ENCODE measurements at regions not wholly inside any gene's neighbourhood (a gene's known extent, or its start where the extent isn't known, plus 50 kb on each side); places are given as distances from the start of the nearest gene placed in this dataset.
"Not testable (repeated sequence)": the region's sequence is repeated elsewhere in the genome, so short reads cannot be mapped to it uniquely, and the experiment has no call there.

GRCh38 chr12:9543341-9543740 is 64.4 kb downstream of the KLRB1 start:
- H3K27ac ChIP-seq (ENCODE audit: poor library complexity, severe bottlenecking); DNase-seq (ENCODE audit: low spot score); H3K9me3 ChIP-seq (ENCODE audit: severe bottlenecking); ATAC-seq (ENCODE audit: low read depth); H3K4me3 ChIP-seq (ENCODE audit: severe bottlenecking); H3K4me1 ChIP-seq (ENCODE audit: insufficient read depth, poor library complexity, severe bottlenecking); H3K27me3 ChIP-seq (ENCODE audit: insufficient read depth, poor library complexity, severe bottlenecking); H3K36me3 ChIP-seq (ENCODE audit: low read depth): not testable (repeated sequence)

DNA sequence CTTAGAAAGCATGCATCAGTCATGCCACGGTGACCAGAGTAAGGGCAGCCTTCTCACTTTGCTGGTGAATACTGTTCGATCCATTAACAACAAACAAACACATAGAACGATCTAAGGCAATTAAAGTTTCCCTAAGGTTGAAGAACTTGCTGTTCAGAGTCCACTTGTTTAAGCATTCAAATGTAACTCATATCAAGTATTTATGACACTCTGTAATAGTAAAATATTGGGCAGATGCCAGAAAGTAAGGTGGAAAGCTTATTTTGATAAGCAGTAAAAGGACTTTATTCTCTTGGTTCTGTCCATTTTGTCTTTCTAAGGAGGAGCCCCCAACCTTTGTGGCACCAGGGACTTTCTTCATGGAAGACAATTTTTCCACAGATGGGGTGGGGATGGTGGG is 64.9 kb downstream of the KLRB1 start:
- ATAC-seq (ENCODE audit: low read depth); H3K9me3 ChIP-seq (ENCODE audit: severe bottlenecking); H3K36me3 ChIP-seq (ENCODE audit: low read depth); DNase-seq (ENCODE audit: low spot score); H3K27me3 ChIP-seq (ENCODE audit: insufficient read depth, poor library complexity, severe bottlenecking); H3K4me1 ChIP-seq (ENCODE audit: insufficient read depth, poor library complexity, severe bottlenecking); H3K4me3 ChIP-seq (ENCODE audit: severe bottlenecking); H3K27ac ChIP-seq (ENCODE audit: poor library complexity, severe bottlenecking): not testable (repeated sequence)

DNA sequence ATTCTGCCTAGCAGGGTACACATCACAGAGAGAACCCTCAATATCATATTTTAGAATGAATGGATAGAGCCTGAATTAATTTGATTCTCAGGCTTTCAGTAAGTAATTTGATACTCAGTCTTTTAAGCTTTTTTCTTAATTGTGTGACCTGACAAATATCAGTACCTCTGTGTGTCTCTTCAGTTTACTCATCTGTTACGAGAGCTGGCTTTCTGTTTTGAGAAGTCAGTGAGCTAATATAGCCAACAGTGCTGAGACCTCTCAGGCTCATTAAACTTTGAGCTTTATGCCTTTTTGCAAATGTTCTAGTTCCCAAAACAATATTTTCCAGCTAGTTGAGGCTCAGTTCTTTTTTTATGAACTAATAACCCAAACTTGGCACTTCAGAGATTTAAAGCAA is 91.8 kb downstream of the KLRB1 start:
- not testable (repeated sequence) for H3K36me3 ChIP-seq (ENCODE audit: low read depth); ATAC-seq (ENCODE audit: low read depth); H3K4me1 ChIP-seq (ENCODE audit: insufficient read depth, poor library complexity, severe bottlenecking); H3K4me3 ChIP-seq (ENCODE audit: severe bottlenecking); H3K27ac ChIP-seq (ENCODE audit: poor library complexity, severe bottlenecking); DNase-seq (ENCODE audit: low spot score); H3K27me3 ChIP-seq (ENCODE audit: insufficient read depth, poor library complexity, severe bottlenecking); H3K9me3 ChIP-seq (ENCODE audit: severe bottlenecking)

GRCh38 chr12:9512695-9513094 is 95.0 kb downstream of the KLRB1 start:
- not testable (repeated sequence) for H3K27ac ChIP-seq (ENCODE audit: poor library complexity, severe bottlenecking); H3K36me3 ChIP-seq (ENCODE audit: low read depth); H3K9me3 ChIP-seq (ENCODE audit: severe bottlenecking)

GRCh38 chr12:9510392-9511011 is 97.2 kb downstream of the KLRB1 start:
- not testable (repeated sequence) for H3K4me3 ChIP-seq (ENCODE audit: severe bottlenecking); H3K4me1 ChIP-seq (ENCODE audit: insufficient read depth, poor library complexity, severe bottlenecking); ATAC-seq (ENCODE audit: low read depth); H3K27ac ChIP-seq (ENCODE audit: poor library complexity, severe bottlenecking); H3K9me3 ChIP-seq (ENCODE audit: severe bottlenecking); H3K27me3 ChIP-seq (ENCODE audit: insufficient read depth, poor library complexity, severe bottlenecking); DNase-seq (ENCODE audit: low spot score); H3K36me3 ChIP-seq (ENCODE audit: low read depth)

More at GRCh38 chr12:9512695-9513094, 95.0 kb downstream of the KLRB1 start:
- not testable (repeated sequence) for ATAC-seq (ENCODE audit: low read depth); H3K4me3 ChIP-seq (ENCODE audit: severe bottlenecking); H3K4me1 ChIP-seq (ENCODE audit: insufficient read depth, poor library complexity, severe bottlenecking); DNase-seq (ENCODE audit: low spot score); H3K27me3 ChIP-seq (ENCODE audit: insufficient read depth, poor library complexity, severe bottlenecking)

GRCh38 chr12:9509464-9510161 is 98.1 kb downstream of the KLRB1 start:
- no peaks in the 10 kb centered on the region for H3K36me3 ChIP-seq (ENCODE audit: low read depth)
- no peak overlapping the region for H3K4me3 ChIP-seq (ENCODE audit: severe bottlenecking)
- no peaks in the 10 kb centered on the region for H3K9me3 ChIP-seq (ENCODE audit: severe bottlenecking)
- DNase-seq (ENCODE audit: low spot score) = no peak
- no peak for TF ChIP-seq CTCF (IDR thresholded peaks at IDR 0.05; ENCODE audit: poor library complexity, severe bottlenecking)
- no peak overlapping the region for H3K27ac ChIP-seq (ENCODE audit: poor library complexity, severe bottlenecking)
- H3K4me1 ChIP-seq (ENCODE audit: insufficient read depth, poor library complexity, severe bottlenecking) = no peaks in the 10 kb centered on the region
- ATAC-seq (ENCODE audit: low read depth) = no peak
- H3K27me3 ChIP-seq (ENCODE audit: insufficient read depth, poor library complexity, severe bottlenecking) = no peaks in the 10 kb centered on the region

GRCh38 chr12:9506746-9507145 is 101.0 kb downstream of the KLRB1 start:
- no peak for TF ChIP-seq CTCF (IDR thresholded peaks at IDR 0.05; ENCODE audit: poor library complexity, severe bottlenecking)
- H3K36me3 ChIP-seq (ENCODE audit: low read depth) = no peaks in the 10 kb centered on the region
- H3K27me3 ChIP-seq (ENCODE audit: insufficient read depth, poor library complexity, severe bottlenecking) = no peaks in the 10 kb centered on the region
- H3K27ac ChIP-seq (ENCODE audit: poor library complexity, severe bottlenecking) = no peak overlapping the region
- no peaks in the 10 kb centered on the region for H3K4me1 ChIP-seq (ENCODE audit: insufficient read depth, poor library complexity, severe bottlenecking)
- ATAC-seq (ENCODE audit: low read depth) (no peak), DNase-seq (ENCODE audit: low spot score) (no peak)
- H3K9me3 ChIP-seq (ENCODE audit: severe bottlenecking) = no peaks in the 10 kb centered on the region
- no peak overlapping the region for H3K4me3 ChIP-seq (ENCODE audit: severe bottlenecking)

- H3K27ac ChIP-seq (ENCODE audit: poor library complexity, severe bottlenecking); H3K4me1 ChIP-seq (ENCODE audit: insufficient read depth, poor library complexity, severe bottlenecking); H3K36me3 ChIP-seq (ENCODE audit: low read depth); H3K9me3 ChIP-seq (ENCODE audit: severe bottlenecking); DNase-seq (ENCODE audit: low spot score); ATAC-seq (ENCODE audit: low read depth); H3K4me3 ChIP-seq (ENCODE audit: severe bottlenecking); H3K27me3 ChIP-seq (ENCODE audit: insufficient read depth, poor library complexity, severe bottlenecking): not testable (repeated sequence)
Measured at GRCh38 chr12:9503384-9503783, 104.3 kb downstream of the KLRB1 start.

DNA sequence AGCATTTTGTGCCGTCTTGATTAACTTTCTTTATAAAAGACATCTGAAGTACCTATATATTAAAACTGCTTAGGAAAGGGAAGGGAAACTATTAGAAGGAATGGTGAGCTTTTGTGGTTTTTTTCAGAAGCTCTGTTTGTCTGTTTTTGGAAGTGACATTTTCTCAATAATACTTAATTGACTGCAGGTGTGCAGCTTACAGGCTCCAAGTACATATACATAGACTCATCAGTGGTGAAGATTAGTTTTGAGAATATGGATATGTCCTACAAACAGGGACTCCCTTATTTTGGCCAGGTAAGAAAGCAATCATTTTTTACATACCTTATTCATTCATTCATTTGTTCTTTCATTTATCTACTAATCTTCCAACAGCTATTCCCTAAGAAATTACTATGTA is 104.9 kb downstream of the KLRB1 start:
- not testable (repeated sequence) for H3K27ac ChIP-seq (ENCODE audit: poor library complexity, severe bottlenecking); H3K4me3 ChIP-seq (ENCODE audit: severe bottlenecking); DNase-seq (ENCODE audit: low spot score); H3K9me3 ChIP-seq (ENCODE audit: severe bottlenecking); H3K4me1 ChIP-seq (ENCODE audit: insufficient read depth, poor library complexity, severe bottlenecking); H3K36me3 ChIP-seq (ENCODE audit: low read depth); H3K27me3 ChIP-seq (ENCODE audit: insufficient read depth, poor library complexity, severe bottlenecking); ATAC-seq (ENCODE audit: low read depth)

DNA sequence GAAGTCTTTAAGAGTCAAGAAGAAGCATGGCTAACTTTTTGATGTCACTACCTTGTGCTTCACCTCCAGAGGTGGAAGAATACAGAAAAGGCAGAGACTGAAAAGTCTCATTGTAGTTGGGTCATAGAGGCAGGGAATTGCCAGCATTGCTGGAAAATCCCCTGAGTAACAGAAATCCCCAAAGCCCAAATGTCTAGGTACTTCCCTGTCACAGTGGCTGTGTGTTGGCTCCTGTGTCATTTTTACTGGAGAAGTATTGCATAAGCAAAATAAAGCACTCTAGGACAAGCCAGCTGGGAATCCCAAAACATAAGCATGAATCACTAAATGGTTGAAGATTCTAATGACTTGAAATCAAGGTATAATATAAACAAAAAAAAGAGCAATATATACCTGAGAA is 114.4 kb downstream of the KLRB1 start:
- ATAC-seq (ENCODE audit: low read depth); H3K4me3 ChIP-seq (ENCODE audit: severe bottlenecking); DNase-seq (ENCODE audit: low spot score): not testable (repeated sequence)

More for the DNA sequence above, 114.4 kb downstream of the KLRB1 start:
- not testable (repeated sequence) for H3K4me1 ChIP-seq (ENCODE audit: insufficient read depth, poor library complexity, severe bottlenecking); H3K27me3 ChIP-seq (ENCODE audit: insufficient read depth, poor library complexity, severe bottlenecking); H3K9me3 ChIP-seq (ENCODE audit: severe bottlenecking); H3K27ac ChIP-seq (ENCODE audit: poor library complexity, severe bottlenecking); H3K36me3 ChIP-seq (ENCODE audit: low read depth)
